IMR-90 (cell line): ENCODE measurements at regions not wholly inside any gene's neighbourhood (a gene's known extent, or its start where the extent isn't known, plus 50 kb on each side); places are given as distances from the start of the nearest gene placed in this dataset.

Experiments used
- ATAC-seq: fragments of 200-7000 bp; cut with Tn5 transposase; 2 replicates; pipeline ENCODE4 v1.9.1; 2020; ENCODE audit warnings: low read depth, mild to moderate bottlenecking, moderate library complexity
- BruUV-seq: library from RNA; stranded (reverse); fragments of 400-500 nt; replicated peaks from 2 replicates; lab custom pipeline; 2021; lab: Mats Ljungman, UMichigan
- CTCF ChIA-PET: fragments of 300-600 bp; formaldehyde crosslinking; extraction: SDS; loops from one replicate; lab custom pipeline; 2021; ENCODE audit warnings: antibody characterized with exemption; lab: Yijun Ruan, JAX
- POLR2A ChIA-PET: fragments of 300-600 bp; sonication (Branson Sonifier 250); formaldehyde crosslinking; loops from one replicate; lab custom pipeline; 2022; ENCODE audit warnings: antibody characterized with exemption; ENCODE audit not compliant: unreplicated experiment; lab: Charles Lee
- DNase-seq: peaks from one replicate; pipeline ENCODE4 v3.0.0; 2013
- H2AFZ ChIP-seq: replicated peaks from 2 replicates; pipeline ENCODE3; 2013; ENCODE audit warnings: low read length, mild to moderate bottlenecking; ENCODE audit not compliant: poor library complexity
- H2AK5ac ChIP-seq: 2 replicates; pipeline ENCODE4 v1.6.1; 2013; ENCODE audit warnings: low read depth, low read length, inconsistent platforms
- H2AK9ac ChIP-seq: replicated peaks from 2 replicates; pipeline ENCODE3; 2013; ENCODE audit warnings: mild to moderate bottlenecking, low read depth, low read length, moderate library complexity; ENCODE audit not compliant: poor library complexity
- H2BK120ac ChIP-seq: 2 replicates; pipeline ENCODE4 v1.6.1; 2013; ENCODE audit warnings: low read depth, low read length, inconsistent platforms
- H2BK15ac ChIP-seq: 3 replicates; pipeline ENCODE4 v1.6.1; 2013; ENCODE audit warnings: low read depth, low read length, inconsistent platforms
- H2BK20ac ChIP-seq: 2 replicates; pipeline ENCODE4 v1.6.1; 2013; ENCODE audit warnings: low read depth, mild to moderate bottlenecking, inconsistent platforms, low read length, moderate library complexity
- H2BK5ac ChIP-seq: 2 replicates; pipeline ENCODE4 v1.6.1; 2013; ENCODE audit warnings: mild to moderate bottlenecking, low read depth, low read length, inconsistent platforms; ENCODE audit not compliant: poor library complexity, severe bottlenecking
- H3K14ac ChIP-seq: replicated peaks from 2 replicates; pipeline ENCODE4 v1.6.1; 2013; ENCODE audit warnings: low read depth, low read length, inconsistent platforms
- H3K18ac ChIP-seq: 2 replicates; pipeline ENCODE4 v1.6.1; 2013; ENCODE audit warnings: low read depth, low read length, control low read depth
- H3K23ac ChIP-seq: 2 replicates; pipeline ENCODE4 v1.6.1; 2013; ENCODE audit warnings: low read depth, low read length, inconsistent platforms
- H3K27ac ChIP-seq: 2 replicates; pipeline ENCODE4 v1.5.1; 2013; ENCODE audit warnings: mild to moderate bottlenecking, control low read depth, low read length; ENCODE audit not compliant: insufficient read depth
- H3K27me3 ChIP-seq: 2 replicates; pipeline ENCODE4 v1.6.1; 2013; ENCODE audit warnings: low read length; ENCODE audit not compliant: control insufficient read depth, insufficient read depth
- H3K36me3 ChIP-seq: 2 replicates; pipeline ENCODE4 v1.6.1; 2013; ENCODE audit warnings: low read length, mixed read lengths; ENCODE audit not compliant: control insufficient read depth, insufficient read depth
- H3K4ac ChIP-seq: 2 replicates; pipeline ENCODE4 v1.6.1; 2013; ENCODE audit warnings: low read depth, low read length, inconsistent platforms
- H3K4me1 ChIP-seq: 2 replicates; pipeline ENCODE4 v1.6.1; 2013; ENCODE audit warnings: low read length, mixed read lengths; ENCODE audit not compliant: control insufficient read depth, insufficient read depth
- H3K4me2 ChIP-seq: 2 replicates; pipeline ENCODE4 v1.6.1; 2013; ENCODE audit warnings: low read depth, mild to moderate bottlenecking, control low read depth, low read length, moderate library complexity
- H3K4me3 ChIP-seq: 2 replicates; pipeline ENCODE4 v1.5.1; 2013; ENCODE audit warnings: low read depth, mild to moderate bottlenecking, control low read depth, low read length, moderate library complexity; ENCODE audit not compliant: insufficient read depth
- H3K56ac ChIP-seq: 2 replicates; pipeline ENCODE4 v1.6.1; 2013; ENCODE audit warnings: low read length, inconsistent platforms; ENCODE audit not compliant: insufficient read depth; ENCODE audit errors: extremely low read depth
- H3K79me1 ChIP-seq, 2 experiments: 2 replicates each; pipeline ENCODE4 v1.6.1; 2013; ENCODE audit warnings: low read length in 2 of 2, inconsistent platforms in 1 of 2, low read depth in 1 of 2
- H3K9ac ChIP-seq: 2 replicates; pipeline ENCODE4 v1.6.1; 2013; ENCODE audit warnings: low read depth, low read length, control low read depth
- H3K9me1 ChIP-seq: 2 replicates; pipeline ENCODE4 v1.6.1; 2013; ENCODE audit warnings: low read length, inconsistent platforms; ENCODE audit not compliant: insufficient read depth
- H3K9me3 ChIP-seq: 2 replicates; pipeline ENCODE4 v1.6.1; 2013; ENCODE audit warnings: low read length; ENCODE audit not compliant: control insufficient read depth, insufficient read depth
- H4K20me1 ChIP-seq: 2 replicates; pipeline ENCODE4 v1.6.1; 2013; ENCODE audit warnings: low read length, inconsistent platforms; ENCODE audit not compliant: insufficient read depth
- H4K5ac ChIP-seq: 2 replicates; pipeline ENCODE4 v1.6.1; 2013; ENCODE audit warnings: mild to moderate bottlenecking, low read depth, low read length, control low read depth
- H4K8ac ChIP-seq, 2 experiments: 2 replicates each; pipeline ENCODE4 v1.6.1; 2013; ENCODE audit warnings: low read depth in 2 of 2, low read length in 2 of 2, control low read depth in 1 of 2, inconsistent platforms in 1 of 2
- H4K91ac ChIP-seq: 2 replicates; pipeline ENCODE4 v1.6.1; 2013; ENCODE audit warnings: low read depth, low read length, inconsistent platforms; ENCODE audit not compliant: insufficient read depth
- ELK1 ChIP-seq: fragments of 150-350 bp; IDR thresholded peaks from 2 replicates; pipeline ENCODE4 v1.6.1; 2016; ENCODE audit warnings: low read depth, mild to moderate bottlenecking, low read length, moderate library complexity, borderline replicate concordance
- FOS ChIP-seq: fragments of 150-350 bp; IDR thresholded peaks from 2 replicates; pipeline ENCODE4 v1.6.1; 2016; ENCODE audit warnings: low read depth, low read length
- MAFK ChIP-seq: IDR thresholded peaks from 2 replicates; pipeline ENCODE4 v1.6.1; 2012; ENCODE audit warnings: low read depth, low read length, improper control_type of control experiment
- MAZ ChIP-seq: IDR thresholded peaks from 2 replicates; pipeline ENCODE4 v1.6.1; 2012; ENCODE audit warnings: low read depth, mild to moderate bottlenecking, low read length, improper control_type of control experiment, moderate library complexity, borderline replicate concordance
- POLR2A ChIP-seq: IDR thresholded peaks from 2 replicates; pipeline ENCODE4 v1.6.1; 2012; ENCODE audit warnings: mild to moderate bottlenecking, low read depth, low read length
- RCOR1 ChIP-seq: IDR thresholded peaks from 2 replicates; pipeline ENCODE4 v1.6.1; 2012; ENCODE audit warnings: mild to moderate bottlenecking, low read length, improper control_type of control experiment; ENCODE audit not compliant: insufficient replicate concordance
- RFX5 ChIP-seq: IDR thresholded peaks from 2 replicates; pipeline ENCODE4 v1.8.0; 2012; ENCODE audit warnings: low read depth, mild to moderate bottlenecking, low read length, moderate library complexity
- SMC3 ChIP-seq: fragments of 150-350 bp; IDR thresholded peaks from 2 replicates; pipeline ENCODE4 v1.6.1; 2016; ENCODE audit warnings: low read depth, mild to moderate bottlenecking, antibody characterized with exemption, low read length, moderate library complexity
- USF2 ChIP-seq: fragments of 150-350 bp; IDR thresholded peaks from 2 replicates; pipeline ENCODE4 v1.6.1; 2017; ENCODE audit warnings: mild to moderate bottlenecking, antibody characterized with exemption, low read length, low read depth
- WGBS, 2 experiments: methylation state at CpG; one replicate each; pipeline versions ENCODE4 v1.1.5 to v1.1.7; 2013; ENCODE audit warnings: missing lambda C conversion rate in 2 of 2; ENCODE audit not compliant: insufficient read length in 1 of 2; ENCODE audit errors: extremely low coverage in 2 of 2; 5-methylcytosine and 5-hydroxymethylcytosine counted together
- dilution Hi-C: fragments of 300-500 bp; cut with HindIII; formaldehyde crosslinking; loops from one replicate; pipeline ENCODE4 v1.14.3; 2018; ENCODE audit warnings: low sequenced_read_pairs; ENCODE audit not compliant: unreplicated experiment
- in situ Hi-C: fragments of 300-500 bp; cut with MboI; formaldehyde crosslinking; loops from 3 replicates; pipeline ENCODE4 v1.14.3; 2019; ENCODE audit warnings: low sequenced_read_pairs, inconsistent platforms, mixed read lengths
- intact Hi-C: fragments of 100-400 bp; cut with micrococcal nuclease; formaldehyde crosslinking; loops from 2 replicates; pipeline ENCODE4 v1.10.0; 2022

DNA sequence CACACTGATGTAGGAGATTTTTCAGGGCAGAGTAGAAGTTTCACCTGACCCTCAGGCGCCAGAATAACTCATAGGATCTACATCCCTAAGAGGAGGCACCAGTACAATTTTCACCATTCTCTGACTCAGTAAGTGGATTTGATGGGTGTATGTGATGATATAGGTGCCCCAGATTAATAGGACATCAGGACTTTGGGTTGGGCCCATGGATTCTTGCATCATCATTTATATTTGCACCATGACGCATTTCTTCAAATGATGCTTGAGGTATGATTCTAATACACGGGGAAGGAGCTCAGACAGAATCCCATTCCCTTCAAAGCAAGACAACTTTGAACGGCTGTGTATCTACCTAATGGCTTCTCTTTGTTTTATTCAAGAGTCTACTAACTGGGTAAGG, 173.2 kb downstream of the TMEM114 start:
- DNase-seq, result no peak
- H4K5ac ChIP-seq, result no peak overlapping the region
- H3K56ac ChIP-seq, result no peak overlapping the region
- no peak overlapping the region for H3K9ac ChIP-seq
- H3K4me1 ChIP-seq, result no peaks in the 10 kb centered on the region
- no peaks in the 10 kb centered on the region for H3K27me3 ChIP-seq
- H3K14ac ChIP-seq, result no peak overlapping the region
- H2AFZ ChIP-seq, result no peak overlapping the region
- POLR2A ChIA-PET, result no interaction called here
- H2BK5ac ChIP-seq, result no peak overlapping the region
- peaks cover 15% of the 10 kb centered on the region for H3K9me3 ChIP-seq
- dilution Hi-C loops, result no loop called here
- H3K36me3 ChIP-seq, result no peaks in the 10 kb centered on the region
- no peak overlapping the region for H3K23ac ChIP-seq
- H3K4me2 ChIP-seq, result no peak overlapping the region
- H2AK5ac ChIP-seq, result no peak overlapping the region
- H2BK15ac ChIP-seq, result no peak overlapping the region
- H4K8ac ChIP-seq, result no peak overlapping the region
- TF ChIP-seq RCOR1, result no peak
- no peak for TF ChIP-seq SMC3
- no peak for TF ChIP-seq FOS
- no peak for TF ChIP-seq RFX5
- TF ChIP-seq MAZ, result no peak
- TF ChIP-seq ELK1, result no peak
- TF ChIP-seq USF2, result no peak
- no peak for TF ChIP-seq MAFK
- TF ChIP-seq POLR2A, result no peak
- H2BK120ac ChIP-seq, result no peak overlapping the region
- no peaks in the 10 kb centered on the region for H4K20me1 ChIP-seq
- intact Hi-C loops, result no loop called here
- no CpG with 5 or more reads among the region's 4 CpGs for WGBS, 2 experiments
- H3K9me1 ChIP-seq, result no peaks in the 10 kb centered on the region
- no TSS peak for BruUV-seq
- H3K4ac ChIP-seq, result no peak overlapping the region
- ATAC-seq, result no peak
- H3K79me1 ChIP-seq, result no peaks in the 10 kb centered on the region
- no peak overlapping the region for H3K4me3 ChIP-seq
- no peak overlapping the region for H3K18ac ChIP-seq
- in situ Hi-C loops, result no loop called here
- H3K27ac ChIP-seq, result no peak overlapping the region
- no peak overlapping the region for H2BK20ac ChIP-seq
- no peak overlapping the region for H4K91ac ChIP-seq
- H2AK9ac ChIP-seq, result no peak overlapping the region
- CTCF ChIA-PET, result no interaction called here
